Subcutaneous abdominal adipose tissue (tissue), 5 donors: ENCODE measurements at regions not wholly inside any gene's neighbourhood (a gene's known extent, or its start where the extent isn't known, plus 50 kb on each side); places are given as distances from the start of the nearest gene placed in this dataset.

Experiments
- H3K27ac ChIP-seq: one replicate; pipeline ENCODE4 v1.7.0; 2013; ENCODE audit warnings: low read depth, mild to moderate bottlenecking, inconsistent platforms, low read length, moderate library complexity
- H3K27me3 ChIP-seq, 5 donors: one replicate each; pipeline ENCODE4 v1.7.0; 2013; ENCODE audit warnings: low read length in 5 of 5, inconsistent platforms in 1 of 5; ENCODE audit not compliant: control insufficient read depth in 5 of 5, insufficient read depth in 4 of 5
- H3K36me3 ChIP-seq, 5 donors: one replicate each; pipeline ENCODE4 v1.7.0; 2013; ENCODE audit warnings: low read length in 5 of 5; ENCODE audit not compliant: control insufficient read depth in 5 of 5, insufficient read depth in 5 of 5
- H3K4me1 ChIP-seq, 5 donors: one replicate each; pipeline ENCODE4 v1.7.0; 2013; ENCODE audit warnings: low read length in 5 of 5, mild to moderate bottlenecking in 3 of 5, moderate library complexity in 1 of 5; ENCODE audit not compliant: control insufficient read depth in 5 of 5, insufficient read depth in 5 of 5
- H3K4me3 ChIP-seq, 5 donors: one replicate each; pipeline ENCODE4 v1.7.0; 2013; ENCODE audit warnings: low read length in 5 of 5, low read depth in 1 of 5
- H3K9ac ChIP-seq, 5 donors: one replicate each; pipeline ENCODE4 v1.7.0; 2013; ENCODE audit warnings: low read length in 5 of 5, mild to moderate bottlenecking in 4 of 5, moderate library complexity in 3 of 5
- H3K9me3 ChIP-seq, 5 donors: one replicate each; pipeline ENCODE4 v1.7.0; 2013; ENCODE audit warnings: low read length in 5 of 5; ENCODE audit not compliant: control insufficient read depth in 5 of 5
- donor health status: healthy.
- donor health status: healthy.
- donor health status: healthy.
- donor health status: healthy.
- donor health status: healthy.

GRCh38 chr5:2617461-2617860 lies 134.0 kb downstream of the IRX2 start:
- H3K4me1 ChIP-seq, result no peaks in the 10 kb centered on the region
- H3K4me3 ChIP-seq, result no peak overlapping the region
- H3K27me3 ChIP-seq, result peaks cover 0 to 4% (median 3%) of the 10 kb centered on the region in 5 donors
- no peak overlapping the region for H3K9ac ChIP-seq
- H3K27ac ChIP-seq, result no peak overlapping the region
- H3K36me3 ChIP-seq, result no peaks in the 10 kb centered on the region
- peaks cover 0 to 7% (median 0%) of the 10 kb centered on the region in 5 donors for H3K9me3 ChIP-seq

DNA sequence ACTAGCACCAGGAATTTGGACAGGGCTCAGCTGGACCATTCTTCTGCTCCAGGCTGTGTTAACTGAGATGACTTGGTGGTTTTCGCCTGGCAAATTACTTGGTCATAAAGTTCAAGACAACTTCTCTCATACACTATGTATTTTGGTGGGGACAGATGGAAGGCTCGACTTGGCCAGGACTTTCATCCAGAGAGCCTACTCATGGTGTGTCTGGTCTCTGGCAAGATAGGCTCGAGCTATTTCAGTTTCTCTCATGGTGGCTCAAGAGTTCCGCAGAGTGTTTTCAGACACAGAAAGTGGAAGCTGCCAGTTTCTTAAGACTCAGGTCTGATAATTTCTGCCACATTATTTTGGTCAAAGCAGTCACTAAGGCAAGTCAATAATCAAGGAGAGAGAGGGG lies 135.6 kb downstream of the IRX2 start:
- H3K27ac ChIP-seq, result no peak overlapping the region
- H3K27me3 ChIP-seq, result peaks cover 0 to 4% (median 3%) of the 10 kb centered on the region in 5 donors
- H3K4me3 ChIP-seq, result no peak overlapping the region
- H3K36me3 ChIP-seq, result no peaks in the 10 kb centered on the region
- no peaks in the 10 kb centered on the region for H3K4me1 ChIP-seq
- H3K9ac ChIP-seq, result no peak overlapping the region
- H3K9me3 ChIP-seq, result peaks cover 0 to 7% (median 0%) of the 10 kb centered on the region in 5 donors

DNA sequence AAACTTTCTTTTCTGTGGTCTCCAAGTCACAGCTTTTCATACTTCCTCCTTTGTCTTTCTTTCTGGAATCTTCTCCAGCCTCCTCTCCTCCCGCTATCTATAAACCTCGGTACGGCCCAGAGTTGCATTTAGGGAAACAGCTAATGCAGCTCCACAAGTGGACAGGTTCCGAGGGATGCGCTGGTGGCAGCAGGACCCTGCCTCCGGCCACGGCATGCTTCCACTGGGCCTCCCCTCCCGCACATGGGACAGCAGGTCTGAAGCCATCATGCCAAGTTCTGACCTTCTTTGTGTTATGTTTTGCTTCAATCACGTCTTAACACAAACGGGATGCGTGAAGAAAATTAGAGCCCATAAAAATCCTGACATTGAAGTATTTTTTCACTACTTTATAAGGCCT lies 136.9 kb downstream of the IRX2 start:
- no peaks in the 10 kb centered on the region for H3K4me1 ChIP-seq
- no peak overlapping the region for H3K4me3 ChIP-seq
- peaks cover 0 to 4% (median 0%) of the 10 kb centered on the region in 5 donors for H3K27me3 ChIP-seq
- H3K9me3 ChIP-seq, result peaks cover 0 to 10% (median 4%) of the 10 kb centered on the region in 5 donors
- no peak overlapping the region for H3K27ac ChIP-seq
- no peaks in the 10 kb centered on the region for H3K36me3 ChIP-seq
- H3K9ac ChIP-seq, result no peak overlapping the region

- H3K9me3 ChIP-seq, result peaks cover 0 to 12% (median 4%) of the 10 kb centered on the region in 5 donors
- H3K27me3 ChIP-seq, result peaks cover 0 to 2% (median 0%) of the 10 kb centered on the region in 5 donors
- H3K9ac ChIP-seq, result no peak overlapping the region
- no peaks in the 10 kb centered on the region for H3K4me1 ChIP-seq
- H3K27ac ChIP-seq, result no peak overlapping the region
- H3K4me3 ChIP-seq, result no peak overlapping the region
- H3K36me3 ChIP-seq, result no peaks in the 10 kb centered on the region
Measured at GRCh38 chr5:2611659-2612058, 139.8 kb downstream of the IRX2 start.

- no peak overlapping the region for H3K9ac ChIP-seq
- no peak overlapping the region for H3K4me3 ChIP-seq
- H3K27me3 ChIP-seq, result peaks cover 0 to 3% (median 0%) of the 10 kb centered on the region in 5 donors
- no peaks in the 10 kb centered on the region for H3K4me1 ChIP-seq
- no peaks in the 10 kb centered on the region for H3K36me3 ChIP-seq
- peaks cover 0 to 12% (median 4%) of the 10 kb centered on the region in 5 donors for H3K9me3 ChIP-seq
- no peak overlapping the region for H3K27ac ChIP-seq
Measured at GRCh38 chr5:2610986-2611385, 140.5 kb downstream of the IRX2 start.

DNA sequence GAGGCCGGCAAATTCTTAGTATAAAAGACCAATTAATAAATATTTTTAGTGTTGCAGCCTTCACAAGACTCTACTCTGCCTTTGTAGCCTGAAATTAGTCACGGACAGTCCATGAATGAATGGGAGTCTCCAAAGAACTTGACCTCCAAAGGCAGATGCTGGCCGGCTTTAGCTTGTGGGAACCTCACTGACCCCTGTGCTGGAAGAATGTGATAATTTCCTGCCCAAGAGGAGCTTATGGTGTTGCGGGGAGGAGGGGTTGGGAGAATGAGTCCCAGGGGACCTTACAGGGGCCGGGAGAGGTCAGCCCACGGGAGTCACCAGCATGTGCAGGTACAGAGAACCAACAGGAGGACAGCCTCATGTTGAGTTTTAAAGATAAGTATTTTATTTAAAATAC lies 143.1 kb downstream of the IRX2 start:
- peaks cover 0 to 3% (median 0%) of the 10 kb centered on the region in 5 donors for H3K27me3 ChIP-seq
- no peaks in the 10 kb centered on the region for H3K4me1 ChIP-seq
- H3K9ac ChIP-seq, result no peak overlapping the region
- H3K27ac ChIP-seq, result no peak overlapping the region
- no peaks in the 10 kb centered on the region for H3K36me3 ChIP-seq
- H3K4me3 ChIP-seq, result no peak overlapping the region
- peaks cover 0 to 8% (median 0%) of the 10 kb centered on the region in 5 donors for H3K9me3 ChIP-seq

DNA sequence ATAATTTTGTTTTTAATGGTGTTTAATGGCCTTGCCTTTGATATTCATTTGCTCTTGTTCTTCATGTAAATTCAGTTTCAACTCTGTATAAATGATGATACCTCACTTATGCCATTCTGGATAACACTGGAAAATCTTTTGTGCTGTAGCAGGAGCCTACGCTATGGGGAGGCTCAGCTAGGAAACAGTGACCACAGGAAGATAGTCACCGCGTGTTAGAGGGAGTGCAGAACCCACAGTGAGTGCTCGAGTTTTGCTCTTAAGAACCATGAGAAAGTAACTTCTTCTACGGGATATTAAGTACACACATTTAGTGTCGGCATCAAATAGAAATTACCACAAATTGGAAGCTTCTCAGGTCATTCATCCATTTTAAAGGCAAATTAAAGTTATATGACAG lies 143.9 kb downstream of the IRX2 start:
- no peak overlapping the region for H3K4me3 ChIP-seq
- peaks cover 0 to 3% (median 0%) of the 10 kb centered on the region in 5 donors for H3K27me3 ChIP-seq
- H3K9me3 ChIP-seq, result peaks cover 0 to 8% (median 0%) of the 10 kb centered on the region in 5 donors
- no peak overlapping the region for H3K27ac ChIP-seq
- no peaks in the 10 kb centered on the region for H3K4me1 ChIP-seq
- H3K9ac ChIP-seq, result no peak overlapping the region
- no peaks in the 10 kb centered on the region for H3K36me3 ChIP-seq

GRCh38 chr5:2603272-2603575 lies 148.3 kb downstream of the IRX2 start:
- H3K4me3 ChIP-seq, result no peak overlapping the region
- H3K9ac ChIP-seq, result no peak overlapping the region
- H3K27ac ChIP-seq, result no peak overlapping the region
- H3K27me3 ChIP-seq, result peaks cover 0 to 3% (median 0%) of the 10 kb centered on the region in 5 donors
- no peaks in the 10 kb centered on the region for H3K9me3 ChIP-seq
- no peaks in the 10 kb centered on the region for H3K36me3 ChIP-seq
- H3K4me1 ChIP-seq, result no peaks in the 10 kb centered on the region

GRCh38 chr5:2602451-2603271 lies 148.8 kb downstream of the IRX2 start:
- no peaks in the 10 kb centered on the region for H3K4me1 ChIP-seq
- peaks cover 0 to 3% (median 0%) of the 10 kb centered on the region in 5 donors for H3K27me3 ChIP-seq
- no peaks in the 10 kb centered on the region for H3K36me3 ChIP-seq
- no peaks in the 10 kb centered on the region for H3K9me3 ChIP-seq
- no peak overlapping the region for H3K27ac ChIP-seq
- H3K9ac ChIP-seq, result no peak overlapping the region
- no peak overlapping the region for H3K4me3 ChIP-seq

GRCh38 chr5:2598503-2598902 lies 153.0 kb downstream of the IRX2 start:
- Histone ChIP-seq H3K4me1 (no peaks in the 10 kb centered on the region), H3K27ac (no peak overlapping the region), H3K4me3 (no peak overlapping the region), H3K27me3 (peaks cover 0 to 3% (median 0%) of the 10 kb centered on the region in 5 donors), H3K9me3 (no peaks in the 10 kb centered on the region), H3K9ac (no peak overlapping the region), H3K36me3 (no peaks in the 10 kb centered on the region)
